ENCODE measurements at regions not wholly inside any gene's neighbourhood (a gene's known extent, or its start where the extent isn't known, plus 50 kb on each side); places are given as distances from the start of the nearest gene placed in this dataset.

- CTCF ChIA-PET = interaction anchor here (0.6 kb wide), 1 partner anchor 86 kb away, joined by 3 read pairs; no protein-coding TSS in a partner anchor
- no peak for DNase-seq (ENCODE audit: extremely low spot score)
- no peak for TF ChIP-seq BHLHE40 (IDR thresholded peaks at IDR 0.05; ENCODE audit: borderline replicate concordance)
- TF ChIP-seq FOXM1 (IDR thresholded peaks at IDR 0.05; ENCODE audit: borderline replicate concordance) = no peak
- no peak for TF ChIP-seq ELF4 (IDR thresholded peaks at IDR 0.05)
- no peak for TF ChIP-seq TARDBP (IDR thresholded peaks at IDR 0.05)
- no peak for TF ChIP-seq FOXA1 (IDR thresholded peaks at IDR 0.05)
- no peak for TF ChIP-seq SP1 (IDR thresholded peaks at IDR 0.05)
- TF ChIP-seq ARNT (IDR thresholded peaks at IDR 0.05) = no peak
- TF ChIP-seq L3MBTL2 (conservative IDR thresholded peaks at IDR 0.05) = no peak
- no peak for TF ChIP-seq LEF1 (IDR thresholded peaks at IDR 0.05; ENCODE audit: borderline replicate concordance)
- no peak for TF ChIP-seq HDGF (IDR thresholded peaks at IDR 0.05; ENCODE audit: borderline replicate concordance)
- no peak for TF ChIP-seq NFRKB (IDR thresholded peaks at IDR 0.05)
- TF ChIP-seq, protein P1, sequence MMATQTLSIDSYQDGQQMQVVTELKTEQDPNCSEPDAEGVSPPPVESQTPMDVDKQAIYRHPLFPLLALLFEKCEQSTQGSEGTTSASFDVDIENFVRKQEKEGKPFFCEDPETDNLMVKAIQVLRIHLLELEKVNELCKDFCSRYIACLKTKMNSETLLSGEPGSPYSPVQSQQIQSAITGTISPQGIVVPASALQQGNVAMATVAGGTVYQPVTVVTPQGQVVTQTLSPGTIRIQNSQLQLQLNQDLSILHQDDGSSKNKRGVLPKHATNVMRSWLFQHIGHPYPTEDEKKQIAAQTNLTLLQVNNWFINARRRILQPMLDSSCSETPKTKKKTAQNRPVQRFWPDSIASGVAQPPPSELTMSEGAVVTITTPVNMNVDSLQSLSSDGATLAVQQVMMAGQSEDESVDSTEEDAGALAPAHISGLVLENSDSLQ (IDR thresholded peaks at IDR 0.05) = no peak
- no peak for TF ChIP-seq ZNF384 (IDR thresholded peaks at IDR 0.05)
- POLR2A ChIA-PET = no interaction called here
Observed at GRCh38 chr10:6781133-6781770, 201.2 kb upstream of the PRKCQ start.

DNA sequence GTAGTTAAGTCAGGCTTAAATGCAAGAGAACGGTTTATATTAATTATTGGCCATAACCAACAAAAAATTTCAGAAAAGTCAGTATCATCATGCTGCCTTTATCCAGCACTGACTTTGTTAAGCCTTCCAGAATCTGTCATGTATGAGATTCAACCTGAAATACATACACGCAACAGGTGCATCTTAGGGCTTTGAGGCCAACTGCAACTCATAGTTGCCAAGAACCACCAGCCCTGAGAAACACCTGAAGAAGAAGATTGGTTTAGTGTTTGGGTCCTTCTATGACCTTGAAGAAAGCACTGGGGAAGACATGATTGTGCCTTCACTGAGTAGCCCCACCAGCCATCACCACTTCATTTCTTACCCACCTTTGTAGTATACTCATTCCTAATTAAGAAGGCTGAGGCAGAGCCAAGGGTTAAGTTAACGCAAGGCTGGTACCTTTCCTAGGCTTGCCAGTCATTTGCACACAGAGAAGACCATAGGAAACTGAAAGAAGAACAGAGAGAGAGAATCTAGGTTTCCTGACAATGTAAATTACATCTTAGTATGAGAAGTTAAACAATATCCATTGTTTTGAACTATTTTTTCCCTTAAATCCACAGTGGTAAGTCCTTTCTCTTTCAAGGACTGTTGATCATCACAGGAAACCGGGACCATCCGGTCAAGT lies 200.1 kb upstream of the PRKCQ start:
- ChIA-PET POLR2A (no interaction called here), CTCF (no interaction called here)
- no peak for DNase-seq (ENCODE audit: extremely low spot score)
- no peak for TF ChIP-seq CTBP1 (IDR thresholded peaks at IDR 0.05; ENCODE audit: borderline replicate concordance)
- TF ChIP-seq LEF1 (IDR thresholded peaks at IDR 0.05; ENCODE audit: borderline replicate concordance) = no peak
- TF ChIP-seq SUZ12 (IDR thresholded peaks at IDR 0.05) = no peak
- no peak for TF ChIP-seq ZNF384 (IDR thresholded peaks at IDR 0.05)

- CTCF ChIA-PET = no interaction called here
- no peak for DNase-seq (ENCODE audit: extremely low spot score)
- POLR2A ChIA-PET = no interaction called here
- TF ChIP-seq ZNF384 (IDR thresholded peaks at IDR 0.05) (no peak), ARNT (IDR thresholded peaks at IDR 0.05) (no peak), CTBP1 (IDR thresholded peaks at IDR 0.05; ENCODE audit: borderline replicate concordance) (no peak), FOXA1 (IDR thresholded peaks at IDR 0.05) (no peak), BHLHE40 (IDR thresholded peaks at IDR 0.05; ENCODE audit: borderline replicate concordance) (no peak), L3MBTL2 (conservative IDR thresholded peaks at IDR 0.05) (no peak), ELF4 (IDR thresholded peaks at IDR 0.05) (no peak), FOXM1 (IDR thresholded peaks at IDR 0.05; ENCODE audit: borderline replicate concordance) (no peak), NFRKB (IDR thresholded peaks at IDR 0.05) (no peak), FOXK2 (IDR thresholded peaks at IDR 0.05) (no peak), HDGF (IDR thresholded peaks at IDR 0.05; ENCODE audit: borderline replicate concordance) (no peak), TARDBP (IDR thresholded peaks at IDR 0.05) (no peak), SUZ12 (IDR thresholded peaks at IDR 0.05) (no peak), LEF1 (IDR thresholded peaks at IDR 0.05; ENCODE audit: borderline replicate concordance) (no peak)
- TF ChIP-seq, protein P1 (IDR thresholded peaks at IDR 0.05) = no peak
Observed at GRCh38 chr10:6778992-6779701, 199.1 kb upstream of the PRKCQ start.

DNA sequence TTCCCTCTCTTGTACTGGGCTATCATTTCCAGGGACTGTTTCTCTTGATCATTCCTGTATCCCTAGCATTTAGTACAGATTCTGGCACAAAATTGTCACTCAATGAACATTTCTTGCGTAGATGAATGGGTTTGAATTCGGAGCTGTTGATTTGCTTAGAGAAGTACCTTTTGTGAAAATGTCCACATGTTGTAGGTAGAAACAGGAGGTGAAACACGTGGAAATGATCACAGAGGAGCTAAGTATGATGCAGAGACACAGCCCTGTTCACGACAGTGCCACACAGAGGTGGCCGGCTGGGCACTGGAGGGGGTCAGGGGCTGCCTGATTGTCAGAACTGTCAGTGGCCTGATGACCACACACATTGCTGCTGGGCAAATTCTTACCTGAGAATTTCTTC lies 196.1 kb upstream of the PRKCQ start:
- TF ChIP-seq NFRKB (IDR thresholded peaks at IDR 0.05) (no peak), HDGF (IDR thresholded peaks at IDR 0.05; ENCODE audit: borderline replicate concordance) (no peak), LEF1 (IDR thresholded peaks at IDR 0.05; ENCODE audit: borderline replicate concordance) (no peak), ARNT (IDR thresholded peaks at IDR 0.05) (no peak), CTBP1 (IDR thresholded peaks at IDR 0.05; ENCODE audit: borderline replicate concordance) (no peak), ELF4 (IDR thresholded peaks at IDR 0.05) (no peak), BHLHE40 (IDR thresholded peaks at IDR 0.05; ENCODE audit: borderline replicate concordance) (no peak), SP1 (IDR thresholded peaks at IDR 0.05) (no peak), L3MBTL2 (conservative IDR thresholded peaks at IDR 0.05) (no peak), SUZ12 (IDR thresholded peaks at IDR 0.05) (no peak), FOXA1 (IDR thresholded peaks at IDR 0.05) (no peak), FOXM1 (IDR thresholded peaks at IDR 0.05; ENCODE audit: borderline replicate concordance) (no peak), ZNF384 (IDR thresholded peaks at IDR 0.05) (no peak), FOXK2 (IDR thresholded peaks at IDR 0.05) (no peak)
- TF ChIP-seq, protein P1 (IDR thresholded peaks at IDR 0.05) = no peak
- CTCF ChIA-PET = no interaction called here
- no peak for DNase-seq (ENCODE audit: extremely low spot score)
- POLR2A ChIA-PET = no interaction called here

DNA sequence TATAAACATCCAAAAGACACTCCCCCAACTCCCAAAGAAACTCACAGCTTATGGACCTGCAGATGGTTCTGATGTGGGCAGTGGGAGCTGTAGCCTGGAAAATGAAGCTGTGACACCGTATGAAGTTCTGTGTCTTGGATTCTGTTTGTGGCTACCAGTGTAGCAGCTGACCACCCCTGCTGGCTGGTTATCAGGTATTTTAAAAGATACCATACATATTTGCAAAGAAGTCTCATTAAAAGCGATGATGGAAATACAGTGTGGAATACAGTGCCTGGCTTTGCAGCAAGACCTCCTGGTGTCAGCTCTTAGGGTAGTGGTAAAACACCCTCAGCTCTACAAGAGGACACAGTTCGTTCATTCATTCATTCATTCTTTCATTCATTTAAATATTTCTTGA lies 194.3 kb upstream of the PRKCQ start:
- POLR2A ChIA-PET = no interaction called here

More for the DNA sequence above, 194.3 kb upstream of the PRKCQ start:
- no peak for TF ChIP-seq BHLHE40 (IDR thresholded peaks at IDR 0.05; ENCODE audit: borderline replicate concordance)
- no peak for TF ChIP-seq HDGF (IDR thresholded peaks at IDR 0.05; ENCODE audit: borderline replicate concordance)
- TF ChIP-seq SP1 (IDR thresholded peaks at IDR 0.05) = no peak
- no peak for TF ChIP-seq FOXA1 (IDR thresholded peaks at IDR 0.05)
- no peak for TF ChIP-seq FOXM1 (IDR thresholded peaks at IDR 0.05; ENCODE audit: borderline replicate concordance)
- TF ChIP-seq TARDBP (IDR thresholded peaks at IDR 0.05) = no peak
- DNase-seq (ENCODE audit: extremely low spot score) = no peak
- CTCF ChIA-PET = interaction anchor here (1.2 kb wide), 1 partner anchor 96 kb away, joined by 3 read pairs; no protein-coding TSS in a partner anchor

All from HEK293T (cell line).